DOHH2 (cell line): ENCODE measurements at regions not wholly inside any gene's neighbourhood (a gene's known extent, or its start where the extent isn't known, plus 50 kb on each side); places are given as distances from the start of the nearest gene placed in this dataset.

ENCODE experiments used
- H3F3A ChIP-seq: fragments of 200-600 bp; sonication (generic), shearing (Covaris generic); 2 replicates; pipeline ENCODE4 v1.6.0; 2016; ENCODE audit warnings: antibody characterized with exemption, mild to moderate bottlenecking; ENCODE audit not compliant: control insufficient read depth, insufficient read depth
- H3K27ac ChIP-seq: fragments of 200-600 bp; sonication (generic); 2 replicates; pipeline ENCODE4 v1.5.1; 2014; ENCODE audit warnings: low read depth, mild to moderate bottlenecking, low read length, moderate library complexity
- H3K27me3 ChIP-seq: fragments of 200-600 bp; sonication (generic); 2 replicates; pipeline ENCODE4 v1.6.1; 2014; ENCODE audit warnings: mild to moderate bottlenecking, low read length, mixed read lengths; ENCODE audit not compliant: control insufficient read depth
- H3K36me3 ChIP-seq: fragments of 200-600 bp; sonication (generic); 2 replicates; pipeline ENCODE4 v1.6.1; 2014; ENCODE audit warnings: mild to moderate bottlenecking, low read length, moderate library complexity, mixed read lengths; ENCODE audit not compliant: control insufficient read depth
- H3K4me1 ChIP-seq: fragments of 200-600 bp; sonication (generic); 2 replicates; pipeline ENCODE4 v1.6.1; 2014; ENCODE audit warnings: mild to moderate bottlenecking, low read length, mixed read lengths; ENCODE audit not compliant: control insufficient read depth
- H3K4me2 ChIP-seq: fragments of 200-600 bp; sonication (generic); 2 replicates; pipeline ENCODE4 v1.6.0; 2014; ENCODE audit warnings: mild to moderate bottlenecking, low read length, moderate library complexity
- H3K4me3 ChIP-seq: fragments of 200-600 bp; sonication (generic); 2 replicates; pipeline ENCODE4 v1.5.1; 2014; ENCODE audit warnings: mild to moderate bottlenecking, low read length, mixed read lengths
- H3K79me2 ChIP-seq: fragments of 200-600 bp; sonication (generic); 2 replicates; pipeline ENCODE4 v1.6.1; 2014; ENCODE audit warnings: mild to moderate bottlenecking, low read length, mixed read lengths; ENCODE audit not compliant: control insufficient read depth
- H3K9me2 ChIP-seq: fragments of 200-600 bp; sonication (generic); replicated peaks from 2 replicates; pipeline ENCODE4 v1.6.1; 2014; ENCODE audit warnings: mild to moderate bottlenecking, low read length, mixed read lengths; ENCODE audit not compliant: control insufficient read depth
- H3K9me3 ChIP-seq: fragments of 200-600 bp; sonication (generic); 2 replicates; pipeline ENCODE4 v1.6.1; 2014; ENCODE audit warnings: antibody characterized with exemption, low read length, mixed read lengths; ENCODE audit not compliant: control insufficient read depth, insufficient read depth
- H4K20me1 ChIP-seq: fragments of 200-600 bp; sonication (generic); 2 replicates; pipeline ENCODE4 v1.6.0; 2014; ENCODE audit warnings: low read depth, mild to moderate bottlenecking, antibody characterized with exemption, low read length, moderate library complexity; ENCODE audit not compliant: control insufficient read depth, insufficient read depth
- CTCF ChIP-seq: fragments of 200-600 bp; sonication (generic); IDR thresholded peaks from one replicate; pipeline ENCODE4 v1.5.1; 2014; ENCODE audit warnings: antibody characterized with exemption, mild to moderate bottlenecking, low read depth, low read length; ENCODE audit not compliant: poor library complexity, severe bottlenecking
- EZH2phosphoT487 ChIP-seq: fragments of 200-600 bp; sonication (generic); IDR thresholded peaks from 2 replicates; pipeline ENCODE4 v1.6.1; 2017; ENCODE audit warnings: borderline replicate concordance, mild to moderate bottlenecking, antibody characterized with exemption, low read length, moderate library complexity, mixed read lengths

DNA sequence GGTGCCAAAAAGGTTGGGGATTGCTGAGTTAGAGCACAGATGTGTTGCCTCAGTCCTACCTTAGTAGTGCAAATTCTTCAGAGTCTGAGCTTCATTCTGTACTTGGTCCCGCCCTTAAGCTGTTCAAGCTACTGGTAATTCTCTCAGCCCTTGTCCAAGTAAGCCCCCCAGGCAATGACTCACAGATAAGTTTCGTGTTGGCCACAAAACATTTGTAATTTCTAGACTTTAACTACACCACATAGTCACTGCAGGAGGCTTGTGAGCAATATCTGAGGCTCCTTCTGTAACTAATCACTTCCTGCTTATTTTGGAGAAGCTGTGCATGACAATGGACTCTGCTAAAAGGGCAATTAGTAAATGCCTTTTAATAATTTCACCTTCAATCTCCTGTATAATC, 1420.5 kb downstream of the PCDH7 start:
- no peak overlapping the region for H3K4me3 ChIP-seq
- TF ChIP-seq EZH2phosphoT487 (no peak), CTCF (no peak)
- H3F3A ChIP-seq = no peaks in the 10 kb centered on the region
- no peaks in the 10 kb centered on the region for H3K4me1 ChIP-seq
- H3K79me2 ChIP-seq = no peaks in the 10 kb centered on the region
- no peaks in the 10 kb centered on the region for H3K9me3 ChIP-seq
- H3K27ac ChIP-seq = no peak overlapping the region
- no peaks in the 10 kb centered on the region for H3K27me3 ChIP-seq
- H4K20me1 ChIP-seq = no peaks in the 10 kb centered on the region
- no peaks in the 10 kb centered on the region for H3K9me2 ChIP-seq
- H3K36me3 ChIP-seq = no peaks in the 10 kb centered on the region
- H3K4me2 ChIP-seq = no peak overlapping the region

DNA sequence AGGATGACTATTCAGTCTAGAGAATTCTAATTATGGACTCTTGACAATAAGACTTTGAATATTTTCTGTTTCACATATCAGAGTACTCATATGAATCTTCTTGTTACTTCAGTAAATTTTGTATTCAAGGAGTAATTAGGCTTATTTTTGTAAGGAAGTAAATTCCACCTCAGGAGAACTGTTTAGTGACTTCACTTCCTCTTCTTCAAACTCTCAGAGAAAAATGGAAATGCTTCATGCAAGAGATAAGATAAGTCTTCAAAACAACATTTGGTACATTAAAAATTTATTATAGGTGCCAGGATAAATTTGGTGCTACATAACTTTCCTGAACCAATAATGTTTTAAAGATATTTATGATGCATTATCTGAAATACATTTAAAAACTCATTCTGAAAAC, 1421.9 kb downstream of the PCDH7 start:
- no peak for TF ChIP-seq EZH2phosphoT487
- TF ChIP-seq CTCF = no peak
- no peaks in the 10 kb centered on the region for H3K4me1 ChIP-seq
- no peak overlapping the region for H3K27ac ChIP-seq

DNA sequence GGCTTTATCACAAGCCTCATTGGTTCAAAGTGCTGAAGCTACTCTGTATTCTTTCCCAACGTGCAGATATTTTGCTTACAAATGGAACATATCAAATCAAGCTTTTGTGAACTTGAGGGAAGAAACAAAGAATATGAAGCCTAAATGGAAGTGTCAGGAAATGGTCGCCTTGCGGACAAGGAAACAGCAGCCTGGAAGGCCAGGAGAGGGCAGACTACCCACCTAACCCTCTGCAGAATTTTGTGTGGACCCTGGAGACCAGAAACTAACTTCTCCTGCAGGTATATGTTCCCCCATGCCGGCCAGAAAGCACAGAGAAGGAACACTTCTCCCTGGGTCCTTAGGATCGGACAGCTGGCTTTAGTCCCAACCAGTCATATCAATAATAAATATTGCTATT, 1425.8 kb downstream of the PCDH7 start:
- Histone ChIP-seq H3K27me3 (no peaks in the 10 kb centered on the region), H3K4me3 (no peak overlapping the region), H3K4me2 (no peak overlapping the region), H3K4me1 (no peaks in the 10 kb centered on the region), H4K20me1 (no peaks in the 10 kb centered on the region), H3K27ac (no peak overlapping the region), H3K36me3 (no peaks in the 10 kb centered on the region), H3K9me3 (no peaks in the 10 kb centered on the region), H3K79me2 (no peaks in the 10 kb centered on the region), H3K9me2 (no peaks in the 10 kb centered on the region), H3F3A (no peaks in the 10 kb centered on the region)
- TF ChIP-seq CTCF (no peak), EZH2phosphoT487 (no peak)

More for the DNA sequence above, 1421.9 kb downstream of the PCDH7 start:
- Histone ChIP-seq H3K36me3 (no peaks in the 10 kb centered on the region), H3K79me2 (no peaks in the 10 kb centered on the region), H3F3A (no peaks in the 10 kb centered on the region), H3K4me2 (no peak overlapping the region), H3K4me3 (no peak overlapping the region), H3K27me3 (no peaks in the 10 kb centered on the region), H3K9me3 (no peaks in the 10 kb centered on the region), H4K20me1 (no peaks in the 10 kb centered on the region), H3K9me2 (no peaks in the 10 kb centered on the region)

- no peak overlapping the region for H3K4me3 ChIP-seq
- H3K9me3 ChIP-seq = no peaks in the 10 kb centered on the region
- no peaks in the 10 kb centered on the region for H4K20me1 ChIP-seq
- no peaks in the 10 kb centered on the region for H3K4me1 ChIP-seq
- TF ChIP-seq EZH2phosphoT487 (no peak), CTCF (no peak)
- no peaks in the 10 kb centered on the region for H3K27me3 ChIP-seq
- H3F3A ChIP-seq = no peaks in the 10 kb centered on the region
- no peaks in the 10 kb centered on the region for H3K9me2 ChIP-seq
- H3K36me3 ChIP-seq = no peaks in the 10 kb centered on the region
- no peak overlapping the region for H3K27ac ChIP-seq
- H3K4me2 ChIP-seq = no peak overlapping the region
- no peaks in the 10 kb centered on the region for H3K79me2 ChIP-seq
These were observed 1427.4 kb downstream of the PCDH7 start for GRCh38 chr4:32147446-32148085.
